HEK293 (cell line): ENCODE measurements at regions not wholly inside any gene's neighbourhood (a gene's known extent, or its start where the extent isn't known, plus 50 kb on each side); places are given as distances from the start of the nearest gene placed in this dataset.

ENCODE experiments used
- CTCF ChIA-PET: fragments of 350-600 bp; formaldehyde crosslinking; extraction: SDS; loops from one replicate; lab custom pipeline; 2021; ENCODE audit warnings: antibody characterized with exemption; lab: Yijun Ruan, JAX
- POLR2A ChIA-PET: fragments of 300-600 bp; formaldehyde crosslinking; extraction: SDS; loops from one replicate; lab custom pipeline; 2020; ENCODE audit warnings: antibody characterized with exemption, inconsistent platforms; lab: Yijun Ruan, JAX
- H3K27ac ChIP-seq: fragments of 200-500 bp; sonication (Bioruptor generic); 2 replicates; pipeline ENCODE4 v1.5.1; 2014; ENCODE audit warnings: low read depth, low read length, control low read depth, inconsistent platforms; ENCODE audit errors: extremely low read depth
- H3K36me3 ChIP-seq, 2 experiments: fragments of 200-500 bp in 1 of 2; sonication (Bioruptor generic) in 1 of 2; 1 replicate in 1 of 2; 2 replicates in 1 of 2; pipeline ENCODE4 v1.5.1; 2014 to 2017; ENCODE audit warnings: inconsistent platforms in 2 of 2, low read length in 2 of 2; ENCODE audit not compliant: control insufficient read depth in 2 of 2, insufficient read depth in 1 of 2
- H3K4me1 ChIP-seq: fragments of 200-500 bp; sonication (Bioruptor generic); 2 replicates; pipeline ENCODE4 v1.5.1; 2014; ENCODE audit warnings: mild to moderate bottlenecking, low read length, inconsistent platforms; ENCODE audit not compliant: control insufficient read depth, insufficient read depth
- H3K4me3 ChIP-seq: 2 replicates; pipeline ENCODE4 v1.5.1; 2011; ENCODE audit warnings: low read depth, mild to moderate bottlenecking, control low read depth, low read length, moderate library complexity
- H3K9me3 ChIP-seq: fragments of 200-500 bp; sonication (Bioruptor generic); 2 replicates; pipeline ENCODE4 v1.5.1; 2014; ENCODE audit warnings: low read depth, low read length, inconsistent platforms; ENCODE audit not compliant: control insufficient read depth, insufficient read depth
- GLIS2 ChIP-seq: fragments of 450-650 bp; formaldehyde crosslinking; IDR thresholded peaks from 2 replicates; pipeline ENCODE4 v1.5.1; 2016; ENCODE audit warnings: missing biosample characterization, missing genetic modification characterization
- HOXC10 ChIP-seq: sonication (generic); formaldehyde crosslinking; IDR thresholded peaks from 2 replicates; pipeline ENCODE4 v1.8.1; 2023; ENCODE audit warnings: mild to moderate bottlenecking, missing genetic modification reagents
- OVOL3 ChIP-seq: fragments of 450-650 bp; formaldehyde crosslinking; IDR thresholded peaks from 2 replicates; pipeline ENCODE4 v1.5.1; 2016; ENCODE audit warnings: missing biosample characterization, missing genetic modification characterization
- SP3 ChIP-seq: fragments of 450-650 bp; formaldehyde crosslinking; IDR thresholded peaks from 2 replicates; pipeline ENCODE4 v1.5.1; 2016; ENCODE audit warnings: missing biosample characterization, missing genetic modification characterization
- YY2 ChIP-seq: fragments of 450-650 bp; formaldehyde crosslinking; IDR thresholded peaks from 2 replicates; pipeline ENCODE4 v1.5.1; 2016; ENCODE audit warnings: missing biosample characterization, missing genetic modification characterization
- ZFHX2 ChIP-seq: fragments of 450-650 bp; formaldehyde crosslinking; conservative IDR thresholded peaks from 2 replicates; pipeline ENCODE4 v1.5.1; 2016; ENCODE audit warnings: missing biosample characterization, missing genetic modification characterization
- ZFP69B ChIP-seq: fragments of 450-650 bp; formaldehyde crosslinking; IDR thresholded peaks from 2 replicates; pipeline ENCODE4 v1.5.1; 2016; ENCODE audit warnings: missing biosample characterization, missing genetic modification characterization
- ZNF132 ChIP-seq: fragments of 450-650 bp; formaldehyde crosslinking; IDR thresholded peaks from 2 replicates; pipeline ENCODE4 v1.5.1; 2017; ENCODE audit warnings: missing biosample characterization, missing genetic modification characterization, borderline replicate concordance
- ZNF140 ChIP-seq: fragments of 450-650 bp; formaldehyde crosslinking; IDR thresholded peaks from 2 replicates; pipeline ENCODE4 v1.5.1; 2016; ENCODE audit warnings: missing biosample characterization, missing genetic modification characterization
- ZNF146 ChIP-seq: fragments of 450-650 bp; formaldehyde crosslinking; IDR thresholded peaks from 2 replicates; pipeline ENCODE4 v1.5.1; 2016; ENCODE audit warnings: missing biosample characterization, missing genetic modification characterization
- ZNF148 ChIP-seq: fragments of 450-650 bp; formaldehyde crosslinking; IDR thresholded peaks from 2 replicates; pipeline ENCODE4 v1.5.0; 2017; ENCODE audit warnings: missing biosample characterization, missing genetic modification characterization, borderline replicate concordance
- ZNF174 ChIP-seq: fragments of 450-650 bp; formaldehyde crosslinking; IDR thresholded peaks from 2 replicates; pipeline ENCODE4 v1.5.0; 2017; ENCODE audit warnings: missing biosample characterization, mild to moderate bottlenecking, missing genetic modification characterization
- ZNF184 ChIP-seq: fragments of 450-650 bp; IDR thresholded peaks from 2 replicates; pipeline ENCODE4 v1.5.1; 2018; ENCODE audit warnings: missing biosample characterization, mild to moderate bottlenecking, missing genetic modification characterization
- ZNF214 ChIP-seq: fragments of 450-650 bp; formaldehyde crosslinking; IDR thresholded peaks from 2 replicates; pipeline ENCODE4 v1.5.1; 2017; ENCODE audit warnings: missing biosample characterization, mild to moderate bottlenecking, missing genetic modification characterization, borderline replicate concordance
- ZNF248 ChIP-seq: fragments of 450-650 bp; formaldehyde crosslinking; IDR thresholded peaks from 2 replicates; pipeline ENCODE4 v1.5.1; 2017; ENCODE audit warnings: missing biosample characterization, missing genetic modification characterization
- ZNF280C ChIP-seq: fragments of 450-650 bp; formaldehyde crosslinking; IDR thresholded peaks from 2 replicates; pipeline ENCODE4 v1.5.1; 2016; ENCODE audit warnings: missing biosample characterization, missing genetic modification characterization
- ZNF292 ChIP-seq: fragments of 450-650 bp; formaldehyde crosslinking; IDR thresholded peaks from 2 replicates; pipeline ENCODE4 v1.5.1; 2016; ENCODE audit warnings: low read depth, missing biosample characterization, missing genetic modification characterization, borderline replicate concordance
- ZNF302 ChIP-seq: fragments of 450-650 bp; formaldehyde crosslinking; IDR thresholded peaks from 2 replicates; pipeline ENCODE4 v1.5.1; 2016; ENCODE audit warnings: missing biosample characterization, missing genetic modification characterization, low read depth
- ZNF311 ChIP-seq: fragments of 450-650 bp; formaldehyde crosslinking; IDR thresholded peaks from 2 replicates; pipeline ENCODE4 v1.5.1; 2017; ENCODE audit warnings: missing biosample characterization, missing genetic modification characterization, borderline replicate concordance
- ZNF37A ChIP-seq: fragments of 450-650 bp; IDR thresholded peaks from 2 replicates; pipeline ENCODE4 v1.5.1; 2018; ENCODE audit warnings: missing biosample characterization, missing genetic modification characterization
- ZNF394 ChIP-seq: fragments of 450-650 bp; formaldehyde crosslinking; IDR thresholded peaks from 2 replicates; pipeline ENCODE4 v1.5.1; 2016; ENCODE audit warnings: missing biosample characterization, missing genetic modification characterization, mild to moderate bottlenecking, moderate library complexity, borderline replicate concordance
- ZNF473 ChIP-seq: fragments of 450-650 bp; formaldehyde crosslinking; IDR thresholded peaks from 2 replicates; pipeline ENCODE4 v1.5.1; 2017; ENCODE audit warnings: missing biosample characterization, missing genetic modification characterization
- ZNF544 ChIP-seq: fragments of 450-650 bp; formaldehyde crosslinking; IDR thresholded peaks from 2 replicates; pipeline ENCODE4 v1.5.0; 2017; ENCODE audit warnings: missing biosample characterization, missing genetic modification characterization
- ZNF629 ChIP-seq: fragments of 450-650 bp; formaldehyde crosslinking; IDR thresholded peaks from 2 replicates; pipeline ENCODE4 v1.5.1; 2017; ENCODE audit warnings: missing biosample characterization, missing genetic modification characterization
- ZNF645 ChIP-seq: fragments of 450-650 bp; formaldehyde crosslinking; IDR thresholded peaks from 2 replicates; pipeline ENCODE4; 2016; ENCODE audit warnings: missing biosample characterization, missing genetic modification characterization
- ZNF791 ChIP-seq: fragments of 450-650 bp; formaldehyde crosslinking; IDR thresholded peaks from 2 replicates; pipeline ENCODE4 v1.5.1; 2016; ENCODE audit warnings: missing biosample characterization, missing genetic modification characterization
- ZNF843 ChIP-seq: fragments of 450-650 bp; formaldehyde crosslinking; IDR thresholded peaks from 2 replicates; pipeline ENCODE4 v1.5.1; 2016; ENCODE audit warnings: missing biosample characterization, missing genetic modification characterization
- TF ChIP-seq, protein P1 (sequence below): fragments of 450-650 bp; formaldehyde crosslinking; conservative IDR thresholded peaks from 2 replicates; pipeline ENCODE4 v1.5.1; 2016; ENCODE audit warnings: low read depth, missing biosample characterization, missing genetic modification characterization

DNA sequence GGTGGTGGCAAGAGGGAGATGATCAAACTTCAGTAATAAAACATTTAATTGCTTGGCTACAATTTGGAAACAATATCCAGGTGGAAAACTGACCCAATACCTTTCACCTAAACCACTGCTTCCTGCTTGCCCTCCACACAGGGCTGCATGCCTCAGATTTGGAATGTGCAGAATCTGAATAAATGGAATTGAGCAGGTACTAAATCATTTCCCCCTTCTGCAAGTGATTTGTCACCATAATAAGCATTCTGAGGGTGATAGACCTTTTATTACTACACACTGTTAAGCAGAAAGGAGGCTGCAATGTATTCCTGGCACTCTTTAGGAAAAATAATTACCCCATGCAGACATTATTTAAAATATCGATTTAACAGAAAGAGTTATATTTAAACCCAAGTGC lies 291.8 kb downstream of the IDS start:
- Histone ChIP-seq H3K9me3 (no peaks in the 10 kb centered on the region), H3K4me1 (no peaks in the 10 kb centered on the region), H3K27ac (no peak overlapping the region), H3K36me3 (no peaks in the 10 kb centered on the region), H3K4me3 (no peak overlapping the region)
- POLR2A ChIA-PET: no interaction called here
- CTCF ChIA-PET: no interaction called here
- TF ChIP-seq ZNF37A (tag by site-specific recombination): no peak
- TF ChIP-seq ZNF146 (tag by site-specific recombination): no peak
- TF ChIP-seq ZNF184 (tag by site-specific recombination): no peak
- TF ChIP-seq OVOL3 (tag by site-specific recombination): no peak
- TF ChIP-seq SP3: no peak
- TF ChIP-seq ZNF248 (tag by site-specific recombination): no peak
- no peak for TF ChIP-seq ZNF791
- TF ChIP-seq ZNF843 (tag by site-specific recombination): no peak
- no peak for TF ChIP-seq GLIS2 (tag by site-specific recombination)
- no peak for TF ChIP-seq ZNF292 (tag by site-specific recombination)
- TF ChIP-seq ZNF473 (tag by site-specific recombination): no peak
- TF ChIP-seq, protein P1, sequence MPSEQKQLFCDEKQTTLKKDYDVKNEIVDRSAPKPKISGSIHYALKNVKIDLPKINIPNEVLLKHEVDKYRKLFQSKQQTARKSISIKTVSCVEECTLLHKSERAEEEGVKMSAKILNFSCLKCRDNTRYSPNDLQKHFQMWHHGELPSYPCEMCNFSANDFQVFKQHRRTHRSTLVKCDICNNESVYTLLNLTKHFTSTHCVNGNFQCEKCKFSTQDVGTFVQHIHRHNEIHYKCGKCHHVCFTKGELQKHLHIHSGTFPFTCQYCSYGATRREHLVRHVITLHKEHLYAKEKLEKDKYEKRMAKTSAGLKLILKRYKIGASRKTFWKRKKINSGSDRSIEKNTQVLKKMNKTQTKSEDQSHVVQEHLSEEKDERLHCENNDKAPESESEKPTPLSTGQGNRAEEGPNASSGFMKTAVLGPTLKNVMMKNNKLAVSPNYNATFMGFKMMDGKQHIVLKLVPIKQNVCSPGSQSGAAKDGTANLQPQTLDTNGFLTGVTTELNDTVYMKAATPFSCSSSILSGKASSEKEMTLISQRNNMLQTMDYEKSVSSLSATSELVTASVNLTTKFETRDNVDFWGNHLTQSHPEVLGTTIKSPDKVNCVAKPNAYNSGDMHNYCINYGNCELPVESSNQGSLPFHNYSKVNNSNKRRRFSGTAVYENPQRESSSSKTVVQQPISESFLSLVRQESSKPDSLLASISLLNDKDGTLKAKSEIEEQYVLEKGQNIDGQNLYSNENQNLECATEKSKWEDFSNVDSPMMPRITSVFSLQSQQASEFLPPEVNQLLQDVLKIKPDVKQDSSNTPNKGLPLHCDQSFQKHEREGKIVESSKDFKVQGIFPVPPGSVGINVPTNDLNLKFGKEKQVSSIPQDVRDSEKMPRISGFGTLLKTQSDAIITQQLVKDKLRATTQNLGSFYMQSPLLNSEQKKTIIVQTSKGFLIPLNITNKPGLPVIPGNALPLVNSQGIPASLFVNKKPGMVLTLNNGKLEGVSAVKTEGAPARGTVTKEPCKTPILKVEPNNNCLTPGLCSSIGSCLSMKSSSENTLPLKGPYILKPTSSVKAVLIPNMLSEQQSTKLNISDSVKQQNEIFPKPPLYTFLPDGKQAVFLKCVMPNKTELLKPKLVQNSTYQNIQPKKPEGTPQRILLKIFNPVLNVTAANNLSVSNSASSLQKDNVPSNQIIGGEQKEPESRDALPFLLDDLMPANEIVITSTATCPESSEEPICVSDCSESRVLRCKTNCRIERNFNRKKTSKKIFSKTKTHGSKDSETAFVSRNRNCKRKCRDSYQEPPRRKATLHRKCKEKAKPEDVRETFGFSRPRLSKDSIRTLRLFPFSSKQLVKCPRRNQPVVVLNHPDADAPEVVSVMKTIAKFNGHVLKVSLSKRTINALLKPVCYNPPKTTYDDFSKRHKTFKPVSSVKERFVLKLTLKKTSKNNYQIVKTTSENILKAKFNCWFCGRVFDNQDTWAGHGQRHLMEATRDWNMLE: no peak
- TF ChIP-seq ZNF311 (tag by site-specific recombination): no peak
- no peak for TF ChIP-seq YY2 (tag by site-specific recombination)
- no peak for TF ChIP-seq ZNF214 (tag by site-specific recombination)
- no peak for TF ChIP-seq ZNF302 (tag by site-specific recombination)
- TF ChIP-seq ZNF132 (tag by site-specific recombination): no peak
- no peak for TF ChIP-seq ZNF394 (tag by site-specific recombination)

DNA sequence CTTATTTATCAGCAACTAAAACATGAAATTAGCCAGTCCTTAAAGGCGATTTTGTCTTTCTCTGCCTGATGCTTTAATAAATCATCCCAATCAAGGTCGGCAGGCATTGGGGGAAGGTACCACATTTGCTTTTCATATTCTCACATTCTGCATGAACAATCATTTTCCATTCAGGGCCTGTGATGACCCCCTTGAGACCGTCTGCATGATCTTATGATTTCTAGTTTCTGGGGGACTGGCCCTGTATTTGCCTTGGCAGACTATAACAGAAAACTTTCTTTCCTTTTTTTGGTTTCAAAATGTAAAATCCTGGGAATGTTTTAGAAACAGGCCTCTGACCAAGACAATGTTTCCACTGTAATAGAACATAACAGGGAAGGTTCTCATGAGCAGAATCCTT lies 296.8 kb downstream of the IDS start:
- POLR2A ChIA-PET: no interaction called here
- no peak overlapping the region for H3K27ac ChIP-seq
- no peaks in the 10 kb centered on the region for H3K4me1 ChIP-seq
- H3K9me3 ChIP-seq: no peaks in the 10 kb centered on the region
- no peaks in the 10 kb centered on the region for H3K36me3 ChIP-seq
- CTCF ChIA-PET: no interaction called here
- no peak overlapping the region for H3K4me3 ChIP-seq
- TF ChIP-seq ZFHX2: no peak
- no peak for TF ChIP-seq ZNF140
- no peak for TF ChIP-seq ZNF645
- TF ChIP-seq ZNF544 (tag by site-specific recombination): no peak
- TF ChIP-seq ZNF629 (tag by site-specific recombination): no peak
- TF ChIP-seq ZNF174 (tag by site-specific recombination): no peak
- TF ChIP-seq HOXC10 (CRISPR knock-in tag): no peak
- TF ChIP-seq ZNF148 (tag by site-specific recombination): no peak
- TF ChIP-seq ZNF791: no peak
- no peak for TF ChIP-seq ZNF280C (tag by site-specific recombination)
- no peak for TF ChIP-seq ZFP69B (tag by site-specific recombination)
